SU-DHL-6 (cell line): ENCODE measurements at regions not wholly inside any gene's neighbourhood (a gene's known extent, or its start where the extent isn't known, plus 50 kb on each side); places are given as distances from the start of the nearest gene placed in this dataset.

Experiments used
- CTCF ChIP-seq: fragments of 200-600 bp; sonication (generic); IDR thresholded peaks from one replicate; pipeline ENCODE4 v1.5.1; 2017; ENCODE audit warnings: antibody characterized with exemption, mild to moderate bottlenecking, low read length, moderate library complexity; ENCODE audit not compliant: insufficient read depth, poor library complexity, severe bottlenecking
- EZH2phosphoT487 ChIP-seq: fragments of 200-600 bp; sonication (generic), shearing (Covaris generic); conservative IDR thresholded peaks from 2 replicates; pipeline ENCODE4 v1.6.1; 2018; ENCODE audit warnings: mild to moderate bottlenecking, antibody characterized with exemption, low read length, moderate library complexity, mixed read lengths

- TF ChIP-seq CTCF (no peak), EZH2phosphoT487 (no peak)
Measured at GRCh38 chrX:17266136-17266535, 108.9 kb upstream of the NHS start.
